G401 (cell line): ENCODE measurements at regions not wholly inside any gene's neighbourhood (a gene's known extent, or its start where the extent isn't known, plus 50 kb on each side); places are given as distances from the start of the nearest gene placed in this dataset.

ENCODE experiments used
- DNase-seq: peaks from one replicate; pipeline ENCODE4 v3.0.0-alpha.2; 2015; ENCODE audit warnings: low spot score
- in situ Hi-C: cut with HindIII; loops from 2 replicates; pipeline ENCODE4 v1.10.0; 2016; ENCODE audit warnings: low sequenced_read_pairs, mixed read lengths

DNA sequence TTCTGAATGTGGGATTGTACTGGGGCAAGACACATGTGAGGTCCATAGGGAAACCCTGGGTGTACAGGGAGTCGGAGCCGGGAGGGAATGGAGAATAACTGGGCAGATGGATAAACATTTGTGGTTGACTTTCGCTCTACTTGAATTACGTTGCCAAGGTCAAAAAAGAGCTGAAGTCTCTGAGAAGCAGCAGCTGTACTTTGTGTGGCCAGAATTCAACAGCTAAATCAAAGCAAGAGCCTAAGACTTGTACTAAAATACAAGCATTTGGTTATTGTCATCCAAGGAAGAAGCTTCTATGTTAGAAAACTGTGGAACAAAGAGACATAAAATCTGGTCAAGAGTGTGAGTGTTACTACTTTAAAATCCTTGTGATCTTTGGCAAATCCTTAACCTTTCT, 457.2 kb downstream of the ARL4A start:
- in situ Hi-C loops, result no loop called here

DNA sequence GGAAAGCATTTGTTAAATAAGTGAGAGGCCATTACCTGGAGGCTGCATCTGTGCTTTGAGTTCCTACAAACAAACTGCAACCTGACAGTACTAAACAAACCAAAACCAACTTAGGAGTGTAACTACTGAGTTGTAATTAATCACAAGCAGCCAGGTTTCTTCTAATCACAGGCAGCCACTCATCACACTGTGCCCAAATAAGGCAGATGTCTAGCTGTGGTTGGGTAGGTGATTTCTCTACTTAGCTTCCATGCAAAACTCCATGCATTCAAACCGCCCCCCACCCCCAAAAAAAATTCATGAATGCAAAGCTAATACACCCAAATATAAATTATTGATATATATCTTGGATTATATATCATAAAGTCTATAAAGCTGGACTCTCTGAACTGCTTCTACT, 461.1 kb downstream of the ARL4A start:
- no peak for DNase-seq
- in situ Hi-C loops, result no loop called here

More for the DNA sequence above, 457.2 kb downstream of the ARL4A start:
- peak; percentile 5 for DNase-seq

GRCh38 chr7:13151978-13152377, 464.5 kb downstream of the ARL4A start:
- no peak for DNase-seq
- in situ Hi-C loops, result no loop called here

DNA sequence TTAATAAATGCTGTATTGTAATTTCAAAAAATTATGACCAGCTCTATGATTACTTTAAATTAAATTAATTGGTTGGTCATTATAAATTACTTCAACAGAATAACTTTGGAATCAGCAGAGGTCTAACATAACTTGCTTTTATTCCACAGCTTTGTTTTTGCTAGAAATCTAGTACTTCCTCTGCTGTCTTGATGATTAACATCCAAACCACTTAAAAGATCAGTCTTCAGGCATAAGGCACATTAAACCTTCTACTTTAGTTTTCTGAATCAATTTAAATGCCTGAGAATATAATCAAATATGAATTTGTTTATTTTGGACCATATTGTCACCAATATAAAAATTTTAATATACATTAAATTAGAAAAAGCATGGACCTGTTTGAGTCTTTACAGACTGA, 465.3 kb downstream of the ARL4A start:
- no peak for DNase-seq
- in situ Hi-C loops, result no loop called here

- in situ Hi-C loops, result no loop called here
- DNase-seq, result no peak
Observed at GRCh38 chr7:13153266-13153665, 465.8 kb downstream of the ARL4A start.

DNA sequence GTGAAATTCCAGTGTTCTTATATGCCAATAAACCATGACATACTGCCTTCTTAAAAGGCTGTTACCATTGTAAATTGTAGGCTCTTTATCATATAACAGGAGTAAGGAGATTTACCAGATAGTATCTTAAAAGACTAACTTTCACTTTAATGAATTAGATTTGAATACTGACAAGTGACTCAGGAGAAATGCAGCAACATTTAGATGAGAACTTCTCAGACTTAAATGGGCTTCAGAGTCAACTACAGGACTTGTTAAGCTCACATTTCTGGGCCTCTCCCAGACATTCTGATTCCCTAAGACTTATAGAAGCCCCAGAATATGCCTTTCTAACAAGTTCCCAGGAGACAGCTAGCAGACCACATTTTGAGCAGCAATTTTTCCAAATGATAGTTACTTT, 466.3 kb downstream of the ARL4A start:
- DNase-seq, result no peak
- in situ Hi-C loops, result no loop called here

GRCh38 chr7:13155188-13155587, 467.8 kb downstream of the ARL4A start:
- no peak for DNase-seq
- in situ Hi-C loops, result no loop called here

- no peak for DNase-seq
- in situ Hi-C loops, result no loop called here
Observed at GRCh38 chr7:13159003-13159402, 471.6 kb downstream of the ARL4A start.

GRCh38 chr7:13159467-13160184, 472.2 kb downstream of the ARL4A start:
- DNase-seq, result no peak
- in situ Hi-C loops, result no loop called here

GRCh38 chr7:13161125-13161524, 473.7 kb downstream of the ARL4A start:
- no peak for DNase-seq
- in situ Hi-C loops, result no loop called here

DNA sequence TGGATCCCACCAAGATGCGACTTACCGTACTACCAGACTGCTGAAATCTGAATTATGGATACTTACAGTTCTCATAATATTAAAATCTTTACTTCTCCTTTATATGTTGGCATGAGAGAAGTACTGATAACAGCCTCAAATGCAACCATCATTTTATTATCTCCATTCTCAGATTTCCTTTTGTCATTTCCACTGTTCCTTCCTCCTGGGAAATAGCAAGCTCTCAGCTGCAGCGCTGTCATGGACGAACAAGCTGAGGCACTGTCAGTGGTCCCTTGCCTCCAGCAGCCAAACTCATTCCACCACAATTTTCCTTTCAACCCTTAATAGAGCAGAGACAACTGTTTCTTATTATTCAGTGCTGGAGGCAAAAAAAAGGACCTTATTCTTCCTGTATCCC, 478.4 kb downstream of the ARL4A start:
- DNase-seq, result no peak
- in situ Hi-C loops, result no loop called here

DNA sequence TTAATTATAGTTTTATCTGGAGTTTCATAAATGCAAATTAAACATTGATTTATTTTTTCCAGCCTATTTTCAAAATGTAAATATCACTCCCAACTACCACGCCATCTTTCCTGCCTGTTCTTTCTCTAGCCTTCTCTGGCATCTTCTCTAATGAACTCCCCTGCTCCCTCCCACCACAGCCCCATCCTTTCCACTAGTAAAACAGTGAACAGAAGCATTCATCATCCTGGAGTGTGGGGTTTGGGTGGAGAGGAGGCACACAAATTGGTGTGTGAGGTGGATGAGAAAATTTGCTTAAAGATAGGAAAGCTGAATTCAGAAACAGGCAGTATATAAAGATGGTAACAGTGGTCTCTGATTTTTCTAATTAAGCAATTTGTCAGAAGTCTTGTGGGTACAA, 479.4 kb downstream of the ARL4A start:
- no peak for DNase-seq
- in situ Hi-C loops, result no loop called here

DNA sequence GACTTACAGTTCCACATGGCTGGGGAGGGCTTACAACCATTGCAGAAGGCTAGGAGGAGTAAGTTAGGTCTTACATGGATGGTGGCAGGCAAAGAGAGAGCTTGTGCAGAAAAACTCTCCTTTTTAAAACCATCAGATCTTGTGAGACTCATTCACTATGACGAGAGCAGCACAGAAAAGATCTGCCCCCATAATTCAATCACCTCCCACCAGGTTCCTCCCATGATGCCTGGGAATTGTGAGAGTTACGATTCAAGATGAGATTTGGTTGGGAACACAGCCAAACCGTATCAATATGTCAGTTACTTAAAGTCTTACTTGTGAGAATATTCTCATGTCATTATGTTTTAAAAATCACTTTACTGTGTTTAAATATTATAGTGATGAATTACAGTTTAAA, 481.9 kb downstream of the ARL4A start:
- in situ Hi-C loops, result no loop called here
- DNase-seq, result no peak

DNA sequence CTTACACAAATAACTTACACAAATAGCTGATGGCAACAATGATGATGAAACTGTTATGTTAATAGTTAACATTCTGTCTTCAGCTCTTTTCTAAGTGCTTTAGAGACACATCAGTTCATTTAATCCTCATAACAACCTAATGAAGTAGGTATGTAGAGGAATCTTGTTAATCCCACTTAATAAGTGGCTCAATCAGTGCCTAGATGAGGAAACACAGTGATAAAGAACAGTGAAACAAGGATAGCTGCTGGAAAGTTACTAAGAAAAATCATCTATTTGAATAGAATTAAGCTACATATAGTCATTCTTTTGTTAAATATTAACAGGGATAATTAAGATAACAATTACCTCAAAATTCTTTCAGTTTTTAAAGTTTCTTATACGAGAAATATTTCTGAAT, 487.6 kb downstream of the ARL4A start:
- no peak for DNase-seq
- in situ Hi-C loops, result no loop called here

DNA sequence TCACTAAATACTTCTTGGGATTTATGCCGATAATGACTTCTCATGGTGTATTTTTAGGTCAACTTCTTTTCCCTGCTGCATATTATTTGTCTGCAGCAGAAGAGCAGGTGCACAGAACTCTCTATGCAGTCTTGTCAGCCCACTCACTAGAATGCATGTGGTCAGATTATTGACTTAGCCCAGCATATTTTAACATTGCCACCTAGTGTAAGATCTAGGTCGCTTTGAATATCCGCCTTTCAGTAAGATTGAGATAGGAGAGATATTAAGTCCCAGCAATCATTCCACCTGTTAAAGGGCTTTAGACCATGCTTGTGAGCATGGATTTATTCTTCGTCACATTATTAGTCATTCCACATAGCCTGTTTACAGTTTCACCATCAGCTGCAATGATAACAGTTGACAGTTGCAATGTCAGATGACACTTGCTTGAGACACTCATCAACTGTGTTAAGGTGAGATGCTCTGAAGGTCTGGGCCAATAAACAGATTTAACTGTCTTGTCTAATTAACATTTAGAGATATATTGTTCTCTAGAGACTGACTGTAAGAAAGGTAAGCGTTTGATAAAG, 491.7 kb downstream of the ARL4A start:
- in situ Hi-C loops, result no loop called here
- peak; percentile 7 for DNase-seq

- no peak for DNase-seq
- in situ Hi-C loops, result no loop called here
Observed at GRCh38 chr7:13179775-13180523, 492.5 kb downstream of the ARL4A start.

DNA sequence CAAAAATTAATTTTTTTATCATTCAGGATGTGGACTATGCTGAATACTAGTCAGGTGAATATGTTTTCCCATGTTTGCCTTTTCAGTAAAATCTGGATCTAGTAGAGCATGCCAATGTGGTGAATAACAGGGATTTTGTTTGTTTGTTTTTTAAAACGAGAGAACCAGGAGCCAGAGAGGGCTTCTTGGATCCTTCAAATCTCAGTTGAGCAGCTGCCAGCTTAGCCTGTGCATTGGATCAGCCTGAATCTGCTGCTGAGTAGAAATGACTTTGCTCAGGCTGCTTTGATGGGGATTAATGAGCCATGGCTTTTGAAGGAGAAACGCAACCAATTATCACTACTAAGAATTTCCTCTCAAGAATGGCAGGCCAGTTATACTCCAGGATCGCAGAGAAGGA, 493.8 kb downstream of the ARL4A start:
- DNase-seq, result no peak
- in situ Hi-C loops, result no loop called here

- in situ Hi-C loops, result no loop called here
- DNase-seq, result no peak
Observed at GRCh38 chr7:13185139-13185538, 497.7 kb downstream of the ARL4A start.

GRCh38 chr7:13188236-13188805, 500.9 kb downstream of the ARL4A start:
- in situ Hi-C loops, result no loop called here
- DNase-seq, result no peak

DNA sequence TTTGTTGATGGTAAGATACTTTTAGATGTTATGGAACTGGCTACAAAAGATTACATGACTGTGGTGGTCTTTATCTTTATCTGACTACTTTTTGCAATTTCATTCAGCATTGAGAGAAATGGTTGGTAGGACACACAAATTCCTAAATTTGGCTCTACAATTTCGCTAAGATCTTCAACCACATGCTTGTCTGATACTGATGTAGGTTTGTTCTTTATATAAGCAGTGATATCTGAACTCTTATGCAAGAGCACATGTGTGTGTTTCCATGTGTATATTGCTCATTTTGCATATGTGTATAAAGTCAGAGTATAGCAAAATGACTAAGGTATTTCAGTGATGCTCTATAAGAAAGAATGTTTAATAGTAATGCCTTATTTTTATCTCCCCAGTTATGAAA, 501.5 kb downstream of the ARL4A start:
- in situ Hi-C loops, result no loop called here
- no peak for DNase-seq
